Endothelial cell of umbilical vein (primary cell): ENCODE measurements at regions not wholly inside any gene's neighbourhood (a gene's known extent, or its start where the extent isn't known, plus 50 kb on each side); places are given as distances from the start of the nearest gene placed in this dataset.

Source experiments
- BruUV-seq: library from RNA; stranded (reverse); fragments of 400-500 nt; replicated peaks from 2 replicates; lab custom pipeline; 2021; lab: Mats Ljungman, UMichigan
- CTCF ChIA-PET: fragments of 300-600, 350-600 bp; sonication (Branson Sonifier 250); formaldehyde crosslinking; loops from one replicate; lab custom pipeline; 2021; ENCODE audit warnings: antibody characterized with exemption, inconsistent platforms; lab: Charles Lee
- POLR2A ChIA-PET: fragments of 300-600, 350-600 bp; sonication (Branson Sonifier 250); formaldehyde crosslinking; loops from one replicate; lab custom pipeline; 2021; ENCODE audit warnings: antibody characterized with exemption, inconsistent platforms; lab: Charles Lee
- DNase-seq: peaks from one replicate; pipeline ENCODE4 v3.0.0-alpha.2; 2011; ENCODE audit warnings: low read depth, low spot score
- FAIRE-seq: peaks from 2 replicates; lab custom pipeline; 2011; peaks lifted over from hg19 to GRCh38; lab: Jason Lieb, UNC
- H2AFZ ChIP-seq: 2 replicates; pipeline ENCODE4 v1.6.0; 2012; ENCODE audit warnings: low read depth, low read length, control low read depth, inconsistent platforms
- H3K27ac ChIP-seq: 2 replicates; pipeline ENCODE4 v1.5.1; 2011; ENCODE audit warnings: low read depth, mild to moderate bottlenecking, control low read depth, low read length, moderate library complexity; ENCODE audit not compliant: insufficient read depth
- H3K27me3 ChIP-seq, 2 experiments: 2 replicates each; pipeline versions ENCODE4 v1.6.0 to v1.6.1; 2011; ENCODE audit warnings: low read length in 2 of 2, mixed read lengths in 1 of 2; ENCODE audit not compliant: control insufficient read depth in 2 of 2, insufficient read depth in 2 of 2
- H3K36me3 ChIP-seq, 2 experiments: 2 replicates in 1 of 2; 3 replicates in 1 of 2; pipeline ENCODE4 v1.5.1; 2011; ENCODE audit warnings: low read length in 2 of 2, mild to moderate bottlenecking in 1 of 2, moderate library complexity in 1 of 2; ENCODE audit not compliant: control insufficient read depth in 2 of 2, insufficient read depth in 2 of 2; ENCODE audit errors: extremely low read depth in 1 of 2
- H3K4me1 ChIP-seq: 3 replicates; pipeline ENCODE4 v1.5.1; 2011; ENCODE audit warnings: mild to moderate bottlenecking, low read length; ENCODE audit not compliant: control insufficient read depth, insufficient read depth; ENCODE audit errors: extremely low read depth
- H3K4me2 ChIP-seq: 2 replicates; pipeline ENCODE4 v1.6.1; 2011; ENCODE audit warnings: low read length, control low read depth, mixed read lengths; ENCODE audit not compliant: insufficient read depth
- H3K4me3 ChIP-seq, 3 experiments: fragments of 200-600 bp in 1 of 3; sonication (generic), shearing (Covaris generic) in 1 of 3; replicated peaks in 1 of 3; 2 replicates each; pipeline ENCODE4 v1.5.1; 2011 to 2016; ENCODE audit warnings: control low read depth in 3 of 3, low read length in 3 of 3, mild to moderate bottlenecking in 2 of 3, inconsistent platforms in 1 of 3, low read depth in 1 of 3, moderate library complexity in 1 of 3; ENCODE audit not compliant: insufficient read depth in 1 of 3
- H3K79me2 ChIP-seq: 2 replicates; pipeline ENCODE4 v1.6.0; 2012; ENCODE audit warnings: low read length, inconsistent platforms; ENCODE audit not compliant: control insufficient read depth, insufficient read depth
- H3K9ac ChIP-seq: replicated peaks from 2 replicates; pipeline ENCODE3; 2011; ENCODE audit warnings: low read length, control low read depth; ENCODE audit not compliant: insufficient read depth; ENCODE audit errors: extremely low read depth
- H3K9me1 ChIP-seq: replicated peaks from 3 replicates; pipeline ENCODE4 v1.6.0; 2011; ENCODE audit warnings: mild to moderate bottlenecking, low read length; ENCODE audit not compliant: control insufficient read depth, insufficient read depth; ENCODE audit errors: extremely low read depth
- H3K9me3 ChIP-seq: replicated peaks from 2 replicates; pipeline ENCODE4 v1.5.1; 2012; ENCODE audit warnings: low read length, inconsistent platforms; ENCODE audit not compliant: control insufficient read depth, insufficient read depth
- H4K20me1 ChIP-seq: replicated peaks from 2 replicates; pipeline ENCODE3; 2011; ENCODE audit warnings: mild to moderate bottlenecking, low read length; ENCODE audit not compliant: control insufficient read depth, insufficient read depth; ENCODE audit errors: extremely low read depth
- EZH2 ChIP-seq: IDR thresholded peaks from 2 replicates; pipeline ENCODE4 v1.6.1; 2012; ENCODE audit warnings: borderline replicate concordance, low read depth, mild to moderate bottlenecking, moderate library complexity, low read length, inconsistent platforms; ENCODE audit not compliant: severe bottlenecking
- FOS ChIP-seq: IDR thresholded peaks from 2 replicates; pipeline ENCODE4 v1.6.1; 2011; ENCODE audit warnings: mild to moderate bottlenecking, low read length, moderate library complexity, borderline replicate concordance; ENCODE audit not compliant: insufficient read depth
- GATA2 ChIP-seq: IDR thresholded peaks from 2 replicates; pipeline ENCODE4 v1.7.0; 2011; ENCODE audit warnings: low read depth, mild to moderate bottlenecking, moderate library complexity, mixed read lengths, low read length; ENCODE audit not compliant: insufficient read length, insufficient read depth
- JUN ChIP-seq: IDR thresholded peaks from 2 replicates; pipeline ENCODE4 v1.6.1; 2011; ENCODE audit warnings: borderline replicate concordance, low read depth; ENCODE audit not compliant: insufficient read length, insufficient read depth
- MYC ChIP-seq: IDR thresholded peaks from one replicate; pipeline ENCODE4 v1.6.1; 2011; ENCODE audit warnings: mild to moderate bottlenecking, low read depth, low read length
- POLR2A ChIP-seq: IDR thresholded peaks from 2 replicates; pipeline ENCODE4 v1.6.1; 2012; ENCODE audit warnings: low read depth, mild to moderate bottlenecking, control low read depth, low read length
- POLR2AphosphoS5 ChIP-seq: IDR thresholded peaks from 2 replicates; pipeline ENCODE4 v1.6.1; 2012; ENCODE audit warnings: low read depth, mild to moderate bottlenecking, control low read depth, low read length, moderate library complexity; ENCODE audit not compliant: insufficient read depth
- dilution Hi-C: fragments of 300-500 bp; cut with MboI; formaldehyde crosslinking; loops from one replicate; pipeline ENCODE4 v1.15.0; 2019; ENCODE audit warnings: low sequenced_read_pairs; ENCODE audit not compliant: extremely low pct_ligation_motif_present
- intact Hi-C: fragments of 100-400 bp; cut with micrococcal nuclease; formaldehyde crosslinking; loops from one replicate; pipeline ENCODE4 v1.10.0; 2022
- TF ChIP-seq, protein P1 (sequence below): IDR thresholded peaks from 2 replicates; pipeline ENCODE4 v1.6.1; 2011; ENCODE audit not compliant: insufficient read depth, insufficient read length
- TF ChIP-seq, protein P2 (sequence below), 2 donors: IDR thresholded peaks; 1 replicate in 1 of 2; 2 replicates in 1 of 2; pipeline ENCODE4 v1.5.1; 2011; ENCODE audit warnings: low read length in 2 of 2, mild to moderate bottlenecking in 2 of 2, moderate library complexity in 2 of 2, control low read depth in 1 of 2, inconsistent platforms in 1 of 2, low read depth in 1 of 2; ENCODE audit not compliant: insufficient read depth in 1 of 2; ENCODE audit errors: extremely low read depth in 1 of 2

DNA sequence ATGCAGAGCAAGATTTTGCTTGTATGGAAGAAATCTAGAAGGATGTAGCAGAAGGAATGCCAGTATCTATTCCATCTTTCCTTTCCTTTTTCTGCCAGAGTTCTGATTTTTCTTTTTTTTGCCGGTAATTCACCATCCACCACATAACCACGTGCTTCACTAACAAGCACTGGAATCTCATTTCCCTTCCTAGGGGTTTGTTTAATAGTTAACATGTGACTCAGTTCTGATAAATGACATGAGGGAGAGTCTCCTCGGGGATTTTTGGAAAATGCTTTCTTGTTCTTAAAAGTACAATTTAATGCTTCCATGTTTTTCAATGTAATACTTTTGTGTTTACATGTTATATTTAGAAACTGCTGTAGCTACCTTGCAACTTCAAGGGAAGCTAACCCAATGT is 590.2 kb downstream of the SH2D4B start:
- H3K4me3 ChIP-seq, result no peak overlapping the region
- no peaks in the 10 kb centered on the region for H4K20me1 ChIP-seq
- no peaks in the 10 kb centered on the region for H3K79me2 ChIP-seq
- TF ChIP-seq, protein P1, sequence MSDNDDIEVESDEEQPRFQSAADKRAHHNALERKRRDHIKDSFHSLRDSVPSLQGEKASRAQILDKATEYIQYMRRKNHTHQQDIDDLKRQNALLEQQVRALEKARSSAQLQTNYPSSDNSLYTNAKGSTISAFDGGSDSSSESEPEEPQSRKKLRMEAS, result no peak
- no peak for TF ChIP-seq POLR2A
- no peak for TF ChIP-seq JUN
- TF ChIP-seq EZH2, result no peak
- TF ChIP-seq GATA2, result no peak
- TF ChIP-seq, protein P2, sequence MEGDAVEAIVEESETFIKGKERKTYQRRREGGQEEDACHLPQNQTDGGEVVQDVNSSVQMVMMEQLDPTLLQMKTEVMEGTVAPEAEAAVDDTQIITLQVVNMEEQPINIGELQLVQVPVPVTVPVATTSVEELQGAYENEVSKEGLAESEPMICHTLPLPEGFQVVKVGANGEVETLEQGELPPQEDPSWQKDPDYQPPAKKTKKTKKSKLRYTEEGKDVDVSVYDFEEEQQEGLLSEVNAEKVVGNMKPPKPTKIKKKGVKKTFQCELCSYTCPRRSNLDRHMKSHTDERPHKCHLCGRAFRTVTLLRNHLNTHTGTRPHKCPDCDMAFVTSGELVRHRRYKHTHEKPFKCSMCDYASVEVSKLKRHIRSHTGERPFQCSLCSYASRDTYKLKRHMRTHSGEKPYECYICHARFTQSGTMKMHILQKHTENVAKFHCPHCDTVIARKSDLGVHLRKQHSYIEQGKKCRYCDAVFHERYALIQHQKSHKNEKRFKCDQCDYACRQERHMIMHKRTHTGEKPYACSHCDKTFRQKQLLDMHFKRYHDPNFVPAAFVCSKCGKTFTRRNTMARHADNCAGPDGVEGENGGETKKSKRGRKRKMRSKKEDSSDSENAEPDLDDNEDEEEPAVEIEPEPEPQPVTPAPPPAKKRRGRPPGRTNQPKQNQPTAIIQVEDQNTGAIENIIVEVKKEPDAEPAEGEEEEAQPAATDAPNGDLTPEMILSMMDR (IDR thresholded peaks at IDR 0.05; ENCODE audit: extremely low read depth in 1 of 2, insufficient read depth in 1 of 2, low read depth in 1 of 2, low read length in 2 of 2), result no peak
- TF ChIP-seq POLR2AphosphoS5, result no peak
- TF ChIP-seq MYC, result no peak
- no peak for TF ChIP-seq FOS
- H3K4me2 ChIP-seq, result no peak overlapping the region
- H3K27ac ChIP-seq, result no peak overlapping the region
- no TSS peak for BruUV-seq
- no peaks in the 10 kb centered on the region for H3K9me3 ChIP-seq
- H2AFZ ChIP-seq, result no peak overlapping the region
- no peak for FAIRE-seq
- DNase-seq, result no peak
- CTCF ChIA-PET, result no interaction called here
- H3K36me3 ChIP-seq, result no peaks in the 10 kb centered on the region
- no peak overlapping the region for H3K9ac ChIP-seq
- no peaks in the 10 kb centered on the region for H3K27me3 ChIP-seq
- dilution Hi-C loops, result no loop called here
- H3K9me1 ChIP-seq, result no peaks in the 10 kb centered on the region
- POLR2A ChIA-PET, result no interaction called here
- intact Hi-C loops, result no loop called here
- H3K4me1 ChIP-seq, result no peaks in the 10 kb centered on the region
